GM23338 (cell line): ENCODE measurements at regions not wholly inside any gene's neighbourhood (a gene's known extent, or its start where the extent isn't known, plus 50 kb on each side); places are given as distances from the start of the nearest gene placed in this dataset.
"Not testable (repeated sequence)": the region's sequence is repeated elsewhere in the genome, so short reads cannot be mapped to it uniquely, and the experiment has no call there.

Source experiments
- CTCF ChIP-seq, 2 experiments: fragments of 200-600 bp in 1 of 2; sonication (generic) in 1 of 2; conservative IDR thresholded peaks; 2 replicates each; pipeline versions ENCODE4 v1.5.1 to v1.6.1; 2016 to 2017; ENCODE audit warnings: antibody characterized with exemption in 2 of 2, low read depth in 2 of 2, mild to moderate bottlenecking in 2 of 2, moderate library complexity in 1 of 2
- EZH2 ChIP-seq: fragments of 200-600 bp; sonication (generic); IDR thresholded peaks from one replicate; pipeline ENCODE4 v1.8.0; 2017; ENCODE audit warnings: antibody characterized with exemption, mild to moderate bottlenecking, low read depth; ENCODE audit not compliant: unreplicated experiment
- POLR2AphosphoS5 ChIP-seq: IDR thresholded peaks from 2 replicates; pipeline ENCODE4 v1.6.1; 2016; ENCODE audit warnings: antibody characterized with exemption, low read depth

- TF ChIP-seq POLR2AphosphoS5; CTCF (conservative IDR thresholded peaks at IDR 0.05; ENCODE audit: low read depth in 2 of 2); EZH2: not testable (repeated sequence)
These were observed 1196.5 kb upstream of the FAM98A start for GRCh38 chr2:34795586-34795985.
